SK-N-SH treated with all-trans-retinoic acid at 6 μM for 48 hours (cell line): ENCODE measurements at regions not wholly inside any gene's neighbourhood (a gene's known extent, or its start where the extent isn't known, plus 50 kb on each side); places are given as distances from the start of the nearest gene placed in this dataset.
"Not testable (repeated sequence)": the region's sequence is repeated elsewhere in the genome, so short reads cannot be mapped to it uniquely, and the experiment has no call there.

Experiments used
- ATAC-seq: fragments of 200-7000 bp; cut with Tn5 transposase; 3 replicates; pipeline ENCODE4 v1.9.1; 2020; ENCODE audit warnings: mild to moderate bottlenecking, moderate library complexity
- CSDC2 ChIP-seq: fragments of 250-450 bp; sonication (Bioruptor Pico); IDR thresholded peaks from 2 replicates; pipeline ENCODE4 v1.5.0; 2020; ENCODE audit warnings: mild to moderate bottlenecking, moderate library complexity
- ISL1 ChIP-seq: fragments of 250-450 bp; sonication (Bioruptor Pico); IDR thresholded peaks from 2 replicates; pipeline ENCODE4 v2.1.2; 2022; ENCODE audit warnings: mild to moderate bottlenecking, moderate library complexity
- TCF4 ChIP-seq: fragments of 250-450 bp; sonication (Bioruptor Pico); IDR thresholded peaks from 2 replicates; pipeline ENCODE4 v1.8.0; 2021; ENCODE audit warnings: mild to moderate bottlenecking, moderate library complexity, borderline replicate concordance
- TSHZ2 ChIP-seq: fragments of 250-450 bp; sonication (Bioruptor Pico); IDR thresholded peaks from 2 replicates; pipeline ENCODE4 v1.5.0; 2020; ENCODE audit warnings: mild to moderate bottlenecking, moderate library complexity
- ZFP3 ChIP-seq: fragments of 250-450 bp; sonication (Bioruptor Pico); IDR thresholded peaks from 2 replicates; pipeline ENCODE4 v1.5.0; 2020; ENCODE audit warnings: mild to moderate bottlenecking, moderate library complexity

- not testable (repeated sequence) for ATAC-seq
These were observed 90.5 kb upstream of the METTL9 start for GRCh38 chr16:21508661-21509436.

DNA sequence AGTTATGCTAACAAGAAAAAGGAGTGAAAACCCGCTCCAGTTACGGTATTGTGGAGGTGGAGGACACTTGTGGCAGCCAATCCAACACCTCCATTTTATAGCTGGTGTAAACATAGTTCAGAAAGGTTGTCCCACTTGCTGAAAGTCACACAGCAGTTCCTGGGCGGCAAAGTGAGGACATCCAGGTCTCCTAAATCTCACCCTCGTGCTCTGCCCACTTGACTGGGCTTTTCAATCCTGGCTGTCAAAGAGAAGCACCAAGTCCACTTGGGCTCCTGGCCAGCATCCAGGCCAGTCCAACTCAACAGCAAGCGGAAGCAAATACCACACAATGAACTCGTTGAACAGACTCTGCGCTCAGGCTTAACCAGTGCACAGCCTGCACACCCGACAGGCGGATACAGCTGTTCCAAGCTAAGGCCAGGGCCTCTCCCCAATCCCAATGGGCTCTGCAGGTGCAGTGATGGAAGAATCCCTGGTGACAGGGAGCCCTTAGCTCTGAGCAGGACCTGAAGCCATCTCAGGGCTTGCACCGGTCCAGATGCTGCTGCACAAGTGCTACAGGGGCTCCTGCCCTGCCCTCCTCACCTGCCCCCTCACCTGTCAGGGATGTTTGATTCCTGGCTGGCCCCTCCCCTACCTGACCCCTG is 89.8 kb upstream of the METTL9 start:
- not testable (repeated sequence) for ATAC-seq

DNA sequence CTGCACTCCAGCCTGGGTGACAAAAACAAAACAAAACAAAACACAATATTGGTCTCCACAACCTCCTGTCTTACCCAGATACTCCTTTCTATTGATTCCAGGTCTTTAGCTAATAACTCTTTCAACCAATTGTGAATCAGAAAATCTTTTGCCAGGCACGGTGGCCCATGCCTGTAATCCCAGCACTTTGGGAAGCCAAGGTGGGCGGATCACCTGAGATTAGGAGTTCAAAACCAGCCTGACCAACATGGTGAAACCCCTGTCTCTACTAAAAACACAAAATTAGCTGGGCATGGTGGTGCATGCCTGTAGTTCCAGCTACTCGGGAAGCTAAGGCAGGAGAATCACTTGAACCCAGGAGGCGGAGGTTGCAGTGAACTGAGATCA is 88.5 kb upstream of the METTL9 start:
- not testable (repeated sequence) for ATAC-seq

GRCh38 chr16:21511315-21512210 is 87.8 kb upstream of the METTL9 start:
- ATAC-seq: peak; percentile 85

DNA sequence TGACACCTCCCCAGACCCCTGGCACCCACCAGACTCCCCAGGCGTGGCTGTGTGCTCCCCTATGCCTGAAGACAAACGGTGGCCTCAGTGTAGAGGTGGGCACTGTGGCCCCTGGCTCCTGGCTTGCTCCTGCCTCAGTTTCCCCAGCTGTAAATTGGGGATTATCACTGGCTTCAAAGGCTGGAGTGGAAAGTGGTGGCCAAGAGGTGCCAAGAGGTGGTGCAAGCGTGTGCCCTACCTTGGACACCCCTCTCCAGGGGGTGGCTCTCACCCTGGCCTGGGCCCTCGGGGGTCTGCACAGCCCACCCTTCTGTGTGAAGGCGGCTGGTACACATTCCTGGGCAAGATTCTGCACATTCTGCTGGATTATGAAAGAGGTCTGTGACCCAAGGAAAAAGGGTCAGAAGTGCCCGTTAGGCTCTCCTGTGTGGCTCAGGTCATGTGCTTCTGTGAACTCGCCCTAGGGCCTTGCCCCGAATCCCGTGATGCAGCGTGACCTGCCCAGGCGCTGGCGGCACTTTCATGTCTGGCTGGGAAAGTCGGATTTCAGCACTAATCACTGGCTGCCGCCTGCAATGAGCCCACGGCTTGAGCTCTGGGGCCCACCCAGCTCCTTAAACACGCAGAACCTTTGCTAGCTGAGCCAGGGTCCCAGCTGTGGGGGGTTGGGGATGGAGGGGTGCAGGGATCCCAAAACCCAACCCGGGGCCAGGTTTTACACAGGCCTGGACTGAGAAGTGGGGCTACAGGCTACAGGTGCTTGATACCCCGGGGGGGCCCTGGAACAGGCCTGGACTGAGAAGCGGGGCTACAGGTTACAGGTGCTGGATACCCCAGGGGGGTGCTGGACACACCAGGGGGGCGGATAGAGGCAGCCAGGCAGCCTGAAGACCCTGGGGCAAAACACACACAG is 86.8 kb upstream of the METTL9 start:
- ATAC-seq: not testable (repeated sequence)

DNA sequence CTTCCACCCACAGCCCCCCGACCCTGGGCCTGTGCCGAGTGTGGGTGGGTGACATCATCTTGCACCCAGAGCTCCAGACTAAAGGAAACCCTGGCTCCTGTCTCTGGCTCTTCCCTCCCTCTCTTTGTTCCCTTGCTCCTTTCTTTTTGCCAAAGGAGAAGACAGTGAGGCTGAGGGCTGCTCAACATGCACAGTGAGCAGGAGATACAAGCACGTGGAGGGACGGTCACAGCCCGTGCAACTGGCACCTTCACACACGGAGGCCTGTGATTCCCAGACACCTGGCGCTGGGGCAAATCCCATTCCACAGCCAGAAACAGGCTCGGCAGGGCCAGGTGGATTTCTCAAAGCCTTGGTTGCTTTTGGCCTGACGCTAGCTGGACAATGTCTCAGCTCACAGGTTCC is 86.0 kb upstream of the METTL9 start:
- ATAC-seq: not testable (repeated sequence)

GRCh38 chr16:21513812-21514473 is 85.4 kb upstream of the METTL9 start:
- TF ChIP-seq TCF4 (CRISPR knock-in tag): peak; percentile 25; the same call in 1 of the 2 replicates
- peak; percentile 67; the same call in 1 of the 2 replicates for TF ChIP-seq CSDC2 (CRISPR knock-in tag)
- peak; percentile 65 for TF ChIP-seq TSHZ2
- TF ChIP-seq ISL1 (CRISPR knock-in tag): peak; percentile 56; the same call in 1 of the 2 replicates
- TF ChIP-seq ZFP3 (CRISPR knock-in tag): peak; percentile 80; the same call in 1 of the 2 replicates
- TF ChIP-seq, all 23 proteins: peak for 5; not testable (repeated sequence) for 18
- ATAC-seq: peak; percentile 1; the same call in 2 of the 3 replicates

- not testable (repeated sequence) for ATAC-seq
These were observed 84.9 kb upstream of the METTL9 start for GRCh38 chr16:21514474-21514840.

- ATAC-seq: not testable (repeated sequence)
These were observed 82.7 kb upstream of the METTL9 start for GRCh38 chr16:21516705-21517040.

DNA sequence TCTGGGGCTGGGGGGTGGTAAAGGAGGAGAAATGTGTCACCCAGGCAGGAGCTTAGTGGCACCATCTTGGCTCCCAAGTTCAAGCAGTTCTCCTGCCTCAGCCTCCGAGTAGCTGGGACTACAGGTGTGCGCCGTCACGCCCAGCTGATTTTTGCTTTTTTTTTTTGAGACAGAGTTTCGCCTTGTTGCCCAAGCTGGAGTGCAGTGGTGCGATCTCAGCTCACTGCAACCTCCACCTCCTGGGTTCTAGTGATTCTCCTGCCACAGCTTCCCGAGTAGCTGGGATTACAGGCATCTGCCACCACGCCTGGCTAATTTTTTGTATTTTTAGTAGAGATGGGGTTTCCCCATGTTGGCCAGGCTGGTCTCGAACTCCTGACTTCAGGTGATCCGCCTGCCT is 82.1 kb upstream of the METTL9 start:
- not testable (repeated sequence) for ATAC-seq

DNA sequence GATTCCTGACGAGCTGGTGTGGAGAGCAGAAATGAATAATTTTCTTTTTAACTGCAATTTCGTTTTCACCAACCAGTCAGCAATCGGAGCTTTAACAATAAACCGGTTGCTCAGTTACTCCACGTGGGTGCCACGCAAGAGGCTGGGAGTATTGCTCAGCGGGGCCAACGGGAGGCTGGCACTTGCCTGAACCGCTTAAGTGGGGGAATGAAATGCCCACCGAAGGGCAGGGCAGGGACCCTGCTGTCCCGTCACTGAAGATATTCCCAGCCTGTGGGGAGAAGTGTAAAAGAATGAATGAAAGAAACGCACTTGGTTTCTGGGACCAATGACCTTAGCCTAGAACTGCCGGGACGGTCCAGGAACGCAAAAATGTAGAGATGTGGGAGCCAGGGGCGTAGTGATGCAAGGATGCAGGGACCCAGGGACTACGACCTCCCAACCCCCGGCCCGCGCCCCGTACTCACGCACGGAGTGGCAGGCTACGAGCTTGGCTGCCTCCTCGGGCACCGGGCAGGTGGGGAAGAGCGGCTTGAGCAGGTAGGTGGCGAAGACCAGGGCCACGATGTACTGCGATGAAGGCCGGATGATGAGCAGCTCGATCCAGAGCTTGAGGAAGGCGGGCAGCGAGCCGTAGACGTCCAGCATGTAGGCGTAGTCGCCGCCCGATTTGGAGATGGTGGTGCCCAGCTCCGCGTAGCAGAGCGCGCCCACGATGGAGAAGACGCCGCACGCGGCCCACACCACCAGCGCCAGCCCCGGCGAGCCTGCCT is 79.8 kb upstream of the METTL9 start:
- peak; percentile 19 for ATAC-seq
